HepG2 (cell line): ENCODE measurements at regions not wholly inside any gene's neighbourhood (a gene's known extent, or its start where the extent isn't known, plus 50 kb on each side); places are given as distances from the start of the nearest gene placed in this dataset.

Experiments
- ATAC-seq: fragments of 200-7000 bp; cut with Tn5 transposase; 3 replicates; pipeline ENCODE4 v1.9.1; 2020; ENCODE audit warnings: mild to moderate bottlenecking, moderate library complexity
- BruUV-seq: library from RNA; stranded (reverse); fragments of 400-500 nt; replicated peaks from 2 replicates; lab custom pipeline; 2021; lab: Mats Ljungman, UMichigan
- CTCF ChIA-PET: fragments of 300-600 bp; formaldehyde crosslinking; extraction: SDS; loops from one replicate; lab custom pipeline; 2021; ENCODE audit warnings: low total read pairs, inconsistent platforms, low intra/inter-chr PET ratio; lab: Yijun Ruan, JAX
- POLR2A ChIA-PET: fragments of 350-600 bp; sonication (Branson Sonifier 250); formaldehyde crosslinking; loops from one replicate; lab custom pipeline; 2020; ENCODE audit warnings: antibody characterized with exemption, inconsistent platforms; lab: Yijun Ruan, JAX
- DNase-seq: peaks from one replicate; pipeline ENCODE4 v3.0.0-alpha.2; 2015; ENCODE audit warnings: low spot score
- FAIRE-seq: peaks from 3 replicates; lab custom pipeline; 2011; peaks lifted over from hg19 to GRCh38; lab: Jason Lieb, UNC
- H2AFZ ChIP-seq: one replicate; pipeline ENCODE4 v1.6.1; 2011; ENCODE audit warnings: low read length, inconsistent platforms
- H3K27ac ChIP-seq: fragments of 300-600 bp; 3 replicates; pipeline ENCODE4 v1.8.0; 2011; ENCODE audit warnings: mixed run types, mild to moderate bottlenecking, mixed read lengths, low read length, inconsistent platforms; ENCODE audit not compliant: insufficient read depth; ENCODE audit errors: extremely low read length
- H3K27me3 ChIP-seq, 2 experiments: fragments of 200-600 bp in 1 of 2; 2 replicates in 1 of 2; 3 replicates in 1 of 2; pipeline versions ENCODE4 v1.6.0 to v1.8.0; 2011; ENCODE audit warnings: low read length in 2 of 2, mild to moderate bottlenecking in 2 of 2, moderate library complexity in 2 of 2, inconsistent platforms in 1 of 2; ENCODE audit not compliant: insufficient read depth in 2 of 2, control insufficient read depth in 1 of 2
- H3K36me3 ChIP-seq, 2 experiments: fragments of 200-600 bp in 1 of 2; replicated peaks in 1 of 2; 2 replicates in 1 of 2; 3 replicates in 1 of 2; pipeline versions ENCODE4 v1.5.1 to v1.8.0; 2011; ENCODE audit warnings: low read length in 2 of 2, inconsistent platforms in 1 of 2; ENCODE audit not compliant: insufficient read depth in 2 of 2, control insufficient read depth in 1 of 2
- H3K4me1 ChIP-seq: 2 replicates; pipeline ENCODE4 v1.5.1; 2012; ENCODE audit warnings: low read length, inconsistent platforms; ENCODE audit not compliant: insufficient read depth
- H3K4me2 ChIP-seq: 2 replicates; pipeline ENCODE4 v1.6.0; 2011; ENCODE audit warnings: low read depth, low read length, inconsistent platforms
- H3K4me3 ChIP-seq, 3 experiments: fragments of 200-600 bp in 1 of 3; sonication (generic), shearing (Covaris generic) in 1 of 3; replicated peaks in 1 of 3; 2 replicates each; pipeline ENCODE4 v1.5.1; 2011 to 2016; ENCODE audit warnings: low read length in 3 of 3, inconsistent platforms in 2 of 3, low read depth in 2 of 3, mild to moderate bottlenecking in 2 of 3, control low read depth in 1 of 3, mixed read lengths in 1 of 3; ENCODE audit not compliant: insufficient read depth in 1 of 3
- H3K79me2 ChIP-seq: one replicate; pipeline ENCODE4 v1.6.1; 2011; ENCODE audit warnings: low read length, inconsistent platforms; ENCODE audit not compliant: insufficient read depth
- H3K9ac ChIP-seq: 2 replicates; pipeline ENCODE4 v1.6.0; 2011; ENCODE audit warnings: mild to moderate bottlenecking, low read depth, low read length, inconsistent platforms; ENCODE audit not compliant: insufficient read depth
- H3K9me3 ChIP-seq: 2 replicates; pipeline ENCODE4 v1.5.1; 2012; ENCODE audit warnings: mild to moderate bottlenecking, low read length
- H4K20me1 ChIP-seq: 2 replicates; pipeline ENCODE4 v1.6.0; 2011; ENCODE audit warnings: inconsistent platforms, mild to moderate bottlenecking, low read length, moderate library complexity; ENCODE audit not compliant: insufficient read depth
- ATF7 ChIP-seq, 2 experiments: fragments of 450-650 bp in 1 of 2; sonication (generic) in 1 of 2; formaldehyde crosslinking in 1 of 2; IDR thresholded peaks; 2 replicates each; pipeline versions ENCODE4 v1.4.0 to v1.6.1; 2016 to 2020; ENCODE audit warnings: antibody characterized with exemption in 1 of 2, mild to moderate bottlenecking in 1 of 2, missing genetic modification reagents in 1 of 2
- MAFG ChIP-seq: sonication (generic); formaldehyde crosslinking; IDR thresholded peaks from 2 replicates; pipeline ENCODE4 v1.5.1; 2020; ENCODE audit warnings: mild to moderate bottlenecking, missing genetic modification reagents
- SRF ChIP-seq: IDR thresholded peaks from 2 replicates; pipeline ENCODE4 v1.6.1; 2011; ENCODE audit warnings: mild to moderate bottlenecking, low read depth, low read length, moderate library complexity
- ZMAT5 ChIP-seq: sonication (generic); formaldehyde crosslinking; IDR thresholded peaks from 2 replicates; pipeline ENCODE4 v1.5.0; 2020; ENCODE audit warnings: mild to moderate bottlenecking, low read depth, missing genetic modification reagents, borderline replicate concordance
- WGBS: methylation state at CpG from one replicate; pipeline ENCODE4 v1.1.6; 2017; ENCODE audit warnings: low lambda C conversion rate; 5-methylcytosine and 5-hydroxymethylcytosine counted together
- in situ Hi-C: cut with HindIII; loops from 2 replicates; pipeline ENCODE4 v1.10.0; 2017; ENCODE audit warnings: low pct_unique_long_range_greater_than_20kb; ENCODE audit not compliant: extremely low pct_ligation_motif_present
- intact Hi-C: fragments of 100-400 bp; cut with micrococcal nuclease; formaldehyde crosslinking; loops from one replicate; pipeline ENCODE4 v1.10.0; 2022; ENCODE audit not compliant: unreplicated experiment
- TF ChIP-seq, protein P1 (sequence below): IDR thresholded peaks from 2 replicates; pipeline ENCODE4 v1.4.0; 2020; ENCODE audit warnings: mild to moderate bottlenecking, missing genetic modification reagents

DNA sequence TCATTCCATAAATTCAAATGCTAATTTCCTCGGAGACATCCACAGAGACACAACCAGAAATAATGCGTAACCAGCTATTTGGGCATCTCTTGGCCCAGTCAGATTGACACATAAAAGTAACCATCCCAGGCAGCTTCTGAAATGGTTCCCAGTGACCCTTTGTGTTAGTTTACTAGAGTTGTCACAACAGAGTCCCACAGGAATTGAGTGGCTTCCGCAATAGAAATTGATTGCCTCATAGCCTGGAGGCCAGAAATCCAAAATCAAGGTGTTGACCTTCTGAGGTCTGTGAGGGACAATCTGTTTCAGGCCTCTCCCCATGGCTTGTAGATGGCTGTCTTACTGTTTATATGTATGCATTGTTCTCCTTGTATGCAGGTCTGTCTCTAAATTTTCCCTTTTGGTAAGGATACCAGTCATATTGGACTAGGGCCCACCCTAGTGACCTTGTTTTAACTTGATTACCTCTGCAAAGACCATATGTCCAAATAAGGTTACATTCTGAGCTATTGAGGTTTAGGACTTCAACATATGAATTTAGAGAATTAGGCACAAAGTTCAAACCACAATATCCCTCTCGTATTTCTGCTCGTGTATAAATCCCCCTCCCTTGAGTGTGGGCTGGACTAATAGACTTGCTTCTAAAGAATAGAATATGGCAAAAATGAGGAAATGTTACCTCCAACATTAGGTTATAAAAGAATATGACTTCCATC is 78.2 kb upstream of the FGGY start (continued):
- TF ChIP-seq, protein P1, sequence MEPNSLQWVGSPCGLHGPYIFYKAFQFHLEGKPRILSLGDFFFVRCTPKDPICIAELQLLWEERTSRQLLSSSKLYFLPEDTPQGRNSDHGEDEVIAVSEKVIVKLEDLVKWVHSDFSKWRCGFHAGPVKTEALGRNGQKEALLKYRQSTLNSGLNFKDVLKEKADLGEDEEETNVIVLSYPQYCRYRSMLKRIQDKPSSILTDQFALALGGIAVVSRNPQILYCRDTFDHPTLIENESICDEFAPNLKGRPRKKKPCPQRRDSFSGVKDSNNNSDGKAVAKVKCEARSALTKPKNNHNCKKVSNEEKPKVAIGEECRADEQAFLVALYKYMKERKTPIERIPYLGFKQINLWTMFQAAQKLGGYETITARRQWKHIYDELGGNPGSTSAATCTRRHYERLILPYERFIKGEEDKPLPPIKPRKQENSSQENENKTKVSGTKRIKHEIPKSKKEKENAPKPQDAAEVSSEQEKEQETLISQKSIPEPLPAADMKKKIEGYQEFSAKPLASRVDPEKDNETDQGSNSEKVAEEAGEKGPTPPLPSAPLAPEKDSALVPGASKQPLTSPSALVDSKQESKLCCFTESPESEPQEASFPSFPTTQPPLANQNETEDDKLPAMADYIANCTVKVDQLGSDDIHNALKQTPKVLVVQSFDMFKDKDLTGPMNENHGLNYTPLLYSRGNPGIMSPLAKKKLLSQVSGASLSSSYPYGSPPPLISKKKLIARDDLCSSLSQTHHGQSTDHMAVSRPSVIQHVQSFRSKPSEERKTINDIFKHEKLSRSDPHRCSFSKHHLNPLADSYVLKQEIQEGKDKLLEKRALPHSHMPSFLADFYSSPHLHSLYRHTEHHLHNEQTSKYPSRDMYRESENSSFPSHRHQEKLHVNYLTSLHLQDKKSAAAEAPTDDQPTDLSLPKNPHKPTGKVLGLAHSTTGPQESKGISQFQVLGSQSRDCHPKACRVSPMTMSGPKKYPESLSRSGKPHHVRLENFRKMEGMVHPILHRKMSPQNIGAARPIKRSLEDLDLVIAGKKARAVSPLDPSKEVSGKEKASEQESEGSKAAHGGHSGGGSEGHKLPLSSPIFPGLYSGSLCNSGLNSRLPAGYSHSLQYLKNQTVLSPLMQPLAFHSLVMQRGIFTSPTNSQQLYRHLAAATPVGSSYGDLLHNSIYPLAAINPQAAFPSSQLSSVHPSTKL (CRISPR knock-in tag): peak; percentile 51
- TF ChIP-seq SRF: peak; percentile 16; the same call in 1 of the 2 replicates
- TF ChIP-seq ZMAT5 (CRISPR knock-in tag): no peak

DNA sequence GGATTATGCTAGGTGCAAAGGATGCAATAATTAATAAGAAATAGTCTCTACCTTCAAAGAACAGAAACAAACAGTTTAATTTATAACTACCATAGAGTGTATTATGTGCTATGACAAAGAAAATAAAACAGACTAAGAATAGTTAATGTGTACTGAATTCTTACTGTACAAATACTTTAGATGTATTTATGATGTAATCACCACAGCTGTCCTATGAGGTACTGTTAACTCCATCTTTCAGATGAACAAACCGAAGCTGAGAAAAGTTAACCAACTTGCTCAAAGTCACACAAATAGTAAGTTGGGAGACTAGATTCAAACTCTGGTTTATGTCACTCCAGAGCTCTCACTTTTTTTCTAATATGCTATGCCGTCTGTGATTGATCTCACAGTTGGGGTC is 77.0 kb upstream of the FGGY start:
- WGBS: 30% methylated on average over 2 of the region's 2 CpGs
- H4K20me1 ChIP-seq: no peaks in the 10 kb centered on the region
- no peak overlapping the region for H3K27ac ChIP-seq
- H3K9me3 ChIP-seq: no peaks in the 10 kb centered on the region
- intact Hi-C loops (loop anchor here (10.0 kb wide), 1 partner anchor 435 kb away; the partner anchor contains the start of gene JUN), in situ Hi-C loops (no loop called here)
- 0 out of 5 replicates have a peak, but pooled peaks cover 0 to 7% of the 10 kb centered on the region in 2 experiments for H3K27me3 ChIP-seq
- H2AFZ ChIP-seq: no peak overlapping the region
- ATAC-seq (no peak), DNase-seq (no peak), FAIRE-seq (no peak)
- no peak overlapping the region for H3K4me3 ChIP-seq
- H3K36me3 ChIP-seq: no peaks in the 10 kb centered on the region
- H3K4me1 ChIP-seq: peaks cover 57% of the 10 kb centered on the region
- ChIA-PET POLR2A (interaction anchor here (1.9 kb wide), 1 partner anchor 436 kb away, joined by 4 read pairs; the partner anchor contains the start of gene JUN), CTCF (no interaction called here)
- H3K9ac ChIP-seq: no peak overlapping the region
- BruUV-seq: no TSS peak
- no peak overlapping the region for H3K4me2 ChIP-seq
- H3K79me2 ChIP-seq: no peaks in the 10 kb centered on the region
- peak; percentile 33; the same call in 1 of the 2 replicates for TF ChIP-seq ATF7 (IDR thresholded peaks at IDR 0.05)
- no peak for TF ChIP-seq ATF7 (CRISPR knock-in tag; IDR thresholded peaks at IDR 0.05)
- no peak for TF ChIP-seq MAFG
